NT2/D1 (cell line): ENCODE measurements at regions not wholly inside any gene's neighbourhood (a gene's known extent, or its start where the extent isn't known, plus 50 kb on each side); places are given as distances from the start of the nearest gene placed in this dataset.

Experiments used
- DNase-seq: peaks from one replicate; pipeline ENCODE4 v3.0.0-alpha.2; 2011; ENCODE audit warnings: low read depth, low spot score
- H3K27me3 ChIP-seq: 2 replicates; pipeline ENCODE4 v1.6.0; 2011; ENCODE audit warnings: mild to moderate bottlenecking; ENCODE audit not compliant: insufficient read length, insufficient read depth
- H3K36me3 ChIP-seq: 2 replicates; pipeline ENCODE4 v1.6.1; 2011; ENCODE audit warnings: mild to moderate bottlenecking, low read length, mixed read lengths; ENCODE audit not compliant: insufficient read depth, insufficient read length
- H3K4me1 ChIP-seq: 2 replicates; pipeline ENCODE4 v1.5.1; 2011; ENCODE audit not compliant: insufficient read depth, insufficient read length
- H3K4me3 ChIP-seq: 2 replicates; pipeline ENCODE4 v1.5.1; 2011; ENCODE audit warnings: low read depth; ENCODE audit not compliant: insufficient read length
- H3K9ac ChIP-seq: 2 replicates; pipeline ENCODE4 v1.6.0; 2011; ENCODE audit warnings: low read depth; ENCODE audit not compliant: insufficient read length
- H3K9me3 ChIP-seq: 2 replicates; pipeline ENCODE4 v1.5.1; 2011; ENCODE audit warnings: mild to moderate bottlenecking, low read length; ENCODE audit not compliant: insufficient read depth
- SUZ12 ChIP-seq: IDR thresholded peaks from 2 replicates; pipeline ENCODE4 v1.6.1; 2011; ENCODE audit not compliant: insufficient read length, insufficient read depth; ENCODE audit errors: extremely low read depth
- YY1 ChIP-seq: IDR thresholded peaks from 2 replicates; pipeline ENCODE4 v1.6.1; 2011; ENCODE audit not compliant: insufficient read length, insufficient read depth
- ZNF274 ChIP-seq: IDR thresholded peaks from 2 replicates; pipeline ENCODE4 v1.6.1; 2011; ENCODE audit warnings: mild to moderate bottlenecking, low read depth, low read length

- Histone ChIP-seq H3K4me3 (no peak overlapping the region), H3K9me3 (no peaks in the 10 kb centered on the region), H3K4me1 (no peaks in the 10 kb centered on the region), H3K27me3 (no peaks in the 10 kb centered on the region), H3K9ac (no peak overlapping the region), H3K36me3 (no peaks in the 10 kb centered on the region)
- TF ChIP-seq YY1 = no peak
- no peak for TF ChIP-seq ZNF274
- no peak for DNase-seq
These were observed 125.1 kb upstream of the MAGI3 start for GRCh38 chr1:113265196-113265595.

- TF ChIP-seq ZNF274 (no peak), SUZ12 (no peak), YY1 (no peak)
- no peak overlapping the region for H3K4me3 ChIP-seq
- no peaks in the 10 kb centered on the region for H3K4me1 ChIP-seq
- H3K27me3 ChIP-seq = no peaks in the 10 kb centered on the region
- DNase-seq = no peak
- no peaks in the 10 kb centered on the region for H3K9me3 ChIP-seq
- H3K36me3 ChIP-seq = no peaks in the 10 kb centered on the region
- no peak overlapping the region for H3K9ac ChIP-seq
These were observed 123.5 kb upstream of the MAGI3 start for GRCh38 chr1:113266788-113267187.

- Histone ChIP-seq H3K36me3 (no peaks in the 10 kb centered on the region), H3K4me1 (no peaks in the 10 kb centered on the region), H3K9me3 (no peaks in the 10 kb centered on the region), H3K27me3 (no peaks in the 10 kb centered on the region), H3K9ac (no peak overlapping the region), H3K4me3 (no peak overlapping the region)
- DNase-seq = no peak
- TF ChIP-seq SUZ12 = no peak
These were observed 120.9 kb upstream of the MAGI3 start for GRCh38 chr1:113269168-113269963.

GRCh38 chr1:113271039-113271438 lies 119.3 kb upstream of the MAGI3 start:
- no peak overlapping the region for H3K9ac ChIP-seq
- no peak for DNase-seq
- no peaks in the 10 kb centered on the region for H3K9me3 ChIP-seq
- H3K36me3 ChIP-seq = no peaks in the 10 kb centered on the region
- no peak overlapping the region for H3K4me3 ChIP-seq
- H3K27me3 ChIP-seq = no peaks in the 10 kb centered on the region
- H3K4me1 ChIP-seq = no peaks in the 10 kb centered on the region
- TF ChIP-seq ZNF274 (no peak), YY1 (no peak), SUZ12 (no peak)

- TF ChIP-seq ZNF274 = no peak
- TF ChIP-seq YY1 = no peak
- TF ChIP-seq SUZ12 = no peak
- no peaks in the 10 kb centered on the region for H3K36me3 ChIP-seq
These were observed 115.2 kb upstream of the MAGI3 start for GRCh38 chr1:113275083-113275482.

GRCh38 chr1:113275691-113276090 lies 114.6 kb upstream of the MAGI3 start:
- H3K9me3 ChIP-seq = no peaks in the 10 kb centered on the region
- no peaks in the 10 kb centered on the region for H3K36me3 ChIP-seq
- no peaks in the 10 kb centered on the region for H3K27me3 ChIP-seq
- TF ChIP-seq ZNF274 (no peak), SUZ12 (no peak), YY1 (no peak)
- DNase-seq = no peak
- no peaks in the 10 kb centered on the region for H3K4me1 ChIP-seq
- no peak overlapping the region for H3K4me3 ChIP-seq
- H3K9ac ChIP-seq = no peak overlapping the region

More at GRCh38 chr1:113275083-113275482, 115.2 kb upstream of the MAGI3 start:
- Histone ChIP-seq H3K9me3 (no peaks in the 10 kb centered on the region), H3K27me3 (no peaks in the 10 kb centered on the region), H3K9ac (no peak overlapping the region), H3K4me1 (no peaks in the 10 kb centered on the region), H3K4me3 (no peak overlapping the region)
- no peak for DNase-seq

GRCh38 chr1:113276507-113276906 lies 113.8 kb upstream of the MAGI3 start:
- no peaks in the 10 kb centered on the region for H3K4me1 ChIP-seq
- H3K9me3 ChIP-seq = no peaks in the 10 kb centered on the region
- H3K27me3 ChIP-seq = no peaks in the 10 kb centered on the region
- no peak for DNase-seq
- TF ChIP-seq ZNF274 = no peak
- no peak for TF ChIP-seq YY1
- TF ChIP-seq SUZ12 = no peak
- H3K36me3 ChIP-seq = no peaks in the 10 kb centered on the region
- no peak overlapping the region for H3K9ac ChIP-seq
- no peak overlapping the region for H3K4me3 ChIP-seq
